ENCODE measurements at regions not wholly inside any gene's neighbourhood (a gene's known extent, or its start where the extent isn't known, plus 50 kb on each side); places are given as distances from the start of the nearest gene placed in this dataset.
"Not testable (repeated sequence)": the region's sequence is repeated elsewhere in the genome, so short reads cannot be mapped to it uniquely, and the experiment has no call there.

- in situ Hi-C loops (cut with HindIII; ENCODE audit: low pct_ligation_motif_present, low sequenced_read_pairs): no loop called here
- Histone ChIP-seq H3K36me3 (replicated peaks) (no peaks in the 10 kb centered on the region), H3K27me3 (replicated peaks) (no peaks in the 10 kb centered on the region), H3K4me3 (ENCODE audit: low read depth, low read length) (peak overlapping the region; percentile 22), H3K27ac (no peak overlapping the region)
- DNase-seq: peak; percentile 26
- TF ChIP-seq CTCF (IDR thresholded peaks at IDR 0.05; ENCODE audit: low read depth, low read length, missing control alignments): peak; percentile 59
Observed at GRCh38 chr1:30085811-30086770, 637.3 kb downstream of the MATN1 start.

GRCh38 chr1:30084909-30085571 lies 638.3 kb downstream of the MATN1 start:
- DNase-seq: no peak
- Histone ChIP-seq H3K4me3 (ENCODE audit: low read depth, low read length) (no peak overlapping the region), H3K27me3 (replicated peaks) (no peaks in the 10 kb centered on the region), H3K27ac (no peak overlapping the region), H3K36me3 (replicated peaks) (no peaks in the 10 kb centered on the region)
- TF ChIP-seq CTCF (IDR thresholded peaks at IDR 0.05; ENCODE audit: low read depth, low read length, missing control alignments): no peak
- in situ Hi-C loops (cut with HindIII; ENCODE audit: low pct_ligation_motif_present, low sequenced_read_pairs): no loop called here

- in situ Hi-C loops (cut with HindIII; ENCODE audit: low pct_ligation_motif_present, low sequenced_read_pairs): no loop called here
- Histone ChIP-seq H3K36me3 (replicated peaks) (no peaks in the 10 kb centered on the region), H3K4me3 (ENCODE audit: low read depth, low read length) (no peak overlapping the region), H3K27ac (peak overlapping the region; percentile 42), H3K27me3 (replicated peaks) (no peaks in the 10 kb centered on the region)
- TF ChIP-seq CTCF (IDR thresholded peaks at IDR 0.05; ENCODE audit: low read depth, low read length, missing control alignments): peak; percentile 6
- DNase-seq: peak; percentile 67
Observed at GRCh38 chr1:30083800-30084464, 639.5 kb downstream of the MATN1 start.

- no peaks in the 10 kb centered on the region for H3K27me3 ChIP-seq (replicated peaks)
- no peak for TF ChIP-seq CTCF (IDR thresholded peaks at IDR 0.05; ENCODE audit: low read depth, low read length, missing control alignments)
- H3K36me3 ChIP-seq (replicated peaks): no peaks in the 10 kb centered on the region
- no peak overlapping the region for H3K4me3 ChIP-seq (ENCODE audit: low read depth, low read length)
- in situ Hi-C loops (cut with HindIII; ENCODE audit: low pct_ligation_motif_present, low sequenced_read_pairs): no loop called here
- DNase-seq: no peak
- no peak overlapping the region for H3K27ac ChIP-seq
Observed at GRCh38 chr1:30081379-30082102, 641.8 kb downstream of the MATN1 start.

GRCh38 chr1:30075916-30076315 lies 647.5 kb downstream of the MATN1 start:
- H3K27me3 ChIP-seq (replicated peaks); H3K36me3 ChIP-seq (replicated peaks); H3K27ac ChIP-seq; DNase-seq; in situ Hi-C loops (cut with HindIII; ENCODE audit: low pct_ligation_motif_present, low sequenced_read_pairs); H3K4me3 ChIP-seq (ENCODE audit: low read depth, low read length): not testable (repeated sequence)
